Activated CD8-positive, alpha-beta memory T cell treated with anti-CD3 and anti-CD28 coated beads for 48 hours (primary cell): ENCODE measurements at regions not wholly inside any gene's neighbourhood (a gene's known extent, or its start where the extent isn't known, plus 50 kb on each side); places are given as distances from the start of the nearest gene placed in this dataset.
"Not testable (repeated sequence)": the region's sequence is repeated elsewhere in the genome, so short reads cannot be mapped to it uniquely, and the experiment has no call there.

Experiments used
- DNase-seq, 3 experiments: peaks; one replicate each; pipeline ENCODE4 v3.0.0-alpha.2; 2020; ENCODE audit warnings: low read depth in 2 of 3, low spot score in 2 of 3

- DNase-seq, result no peak
Observed at GRCh38 chr17:52938623-52939230, 780.2 kb upstream of the CA10 start.

- DNase-seq, result no peak
Observed at GRCh38 chr17:52930581-52930980, 772.1 kb upstream of the CA10 start.

- no peak for DNase-seq
Observed at GRCh38 chr17:52930145-52930544, 771.6 kb upstream of the CA10 start.

- no peak for DNase-seq
Observed at GRCh38 chr17:52923658-52924057, 765.1 kb upstream of the CA10 start.

- no peak for DNase-seq
Observed at GRCh38 chr17:52899235-52899634, 740.7 kb upstream of the CA10 start.

GRCh38 chr17:52895272-52895671, 736.8 kb upstream of the CA10 start:
- no peak for DNase-seq

GRCh38 chr17:52892334-52892733, 733.8 kb upstream of the CA10 start:
- no peak for DNase-seq

- DNase-seq, result no peak
Observed at GRCh38 chr17:52885882-52886281, 727.4 kb upstream of the CA10 start.

GRCh38 chr17:52883907-52884491, 725.5 kb upstream of the CA10 start:
- DNase-seq, result not testable (repeated sequence)

- DNase-seq, result not testable (repeated sequence)
Observed at GRCh38 chr17:52846767-52847166, 688.3 kb upstream of the CA10 start.

GRCh38 chr17:52841971-52842370, 683.5 kb upstream of the CA10 start:
- no peak for DNase-seq

GRCh38 chr17:52837492-52837891, 679.0 kb upstream of the CA10 start:
- no peak for DNase-seq

GRCh38 chr17:52831536-52831935, 673.0 kb upstream of the CA10 start:
- no peak for DNase-seq

GRCh38 chr17:52828621-52829020, 670.1 kb upstream of the CA10 start:
- no peak for DNase-seq

GRCh38 chr17:52827526-52827925, 669.0 kb upstream of the CA10 start:
- DNase-seq, result no peak

- DNase-seq, result no peak
Observed at GRCh38 chr17:52824542-52824941, 666.0 kb upstream of the CA10 start.

- DNase-seq, result no peak
Observed at GRCh38 chr17:52823155-52823554, 664.6 kb upstream of the CA10 start.

- DNase-seq, result no peak
Observed at GRCh38 chr17:52790359-52790955, 631.9 kb upstream of the CA10 start.

- no peak for DNase-seq
Observed at GRCh38 chr17:52789829-52790228, 631.3 kb upstream of the CA10 start.

- DNase-seq, result no peak
Observed at GRCh38 chr17:52776234-52776633, 617.7 kb upstream of the CA10 start.

GRCh38 chr17:52762794-52763167, 604.3 kb upstream of the CA10 start:
- no peak for DNase-seq

GRCh38 chr17:52762147-52762793, 603.8 kb upstream of the CA10 start:
- DNase-seq, result no peak
